ENCODE measurements at regions not wholly inside any gene's neighbourhood (a gene's known extent, or its start where the extent isn't known, plus 50 kb on each side); places are given as distances from the start of the nearest gene placed in this dataset.
A peak's percentile ranks its signal among the peaks of the same experiment; 100 is the strongest.
"Not testable (repeated sequence)": the region's sequence is repeated elsewhere in the genome, so short reads cannot be mapped to it uniquely, and the experiment has no call there.

DNA sequence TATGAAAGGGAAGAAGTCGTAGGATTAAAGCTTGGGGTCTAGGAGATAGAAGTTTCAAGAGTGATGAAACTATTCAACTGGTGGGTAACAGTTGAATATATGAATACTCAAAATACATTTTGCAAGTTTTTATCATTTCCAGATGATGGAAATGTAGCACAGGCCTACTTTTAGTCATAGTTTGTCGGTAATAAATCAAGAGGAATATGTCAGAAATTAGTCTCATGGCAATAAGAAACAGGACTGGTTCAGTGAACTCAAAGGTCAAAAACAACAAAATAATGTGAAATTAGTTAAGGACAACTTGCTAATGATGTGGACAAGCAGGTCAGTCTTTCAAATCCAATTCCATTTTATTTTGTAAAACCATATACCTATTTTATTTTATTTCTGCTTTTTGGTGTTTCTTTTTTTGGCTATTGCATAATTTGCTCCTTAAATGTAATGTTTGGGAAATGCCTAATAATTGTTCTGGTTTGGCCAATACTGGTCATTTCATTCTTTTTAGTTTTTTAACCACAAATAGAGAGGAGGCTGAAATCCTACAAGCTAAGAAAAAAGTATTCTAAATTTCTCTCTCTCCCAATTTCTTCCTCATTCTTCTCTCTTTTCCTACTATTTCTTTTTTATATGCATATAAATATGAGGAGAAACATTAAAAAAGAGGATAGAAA is 195.2 kb upstream of the ARHGEF26 start:
- no peak overlapping the region for H3K27ac Mint-ChIP-seq
- no peaks in the 10 kb centered on the region; the same call in 1 of the 2 replicates for H3K27me3 Mint-ChIP-seq (ENCODE audit: insufficient read depth)
- H3K36me3 Mint-ChIP-seq (ENCODE audit: low read depth), result no peaks in the 10 kb centered on the region
- no peaks in the 10 kb centered on the region for H3K4me1 Mint-ChIP-seq (ENCODE audit: low read depth)
- H3K9me3 Mint-ChIP-seq, result peaks cover 16% of the 10 kb centered on the region
- DNase-seq, result no peak
- TF ChIP-seq, protein P1, sequence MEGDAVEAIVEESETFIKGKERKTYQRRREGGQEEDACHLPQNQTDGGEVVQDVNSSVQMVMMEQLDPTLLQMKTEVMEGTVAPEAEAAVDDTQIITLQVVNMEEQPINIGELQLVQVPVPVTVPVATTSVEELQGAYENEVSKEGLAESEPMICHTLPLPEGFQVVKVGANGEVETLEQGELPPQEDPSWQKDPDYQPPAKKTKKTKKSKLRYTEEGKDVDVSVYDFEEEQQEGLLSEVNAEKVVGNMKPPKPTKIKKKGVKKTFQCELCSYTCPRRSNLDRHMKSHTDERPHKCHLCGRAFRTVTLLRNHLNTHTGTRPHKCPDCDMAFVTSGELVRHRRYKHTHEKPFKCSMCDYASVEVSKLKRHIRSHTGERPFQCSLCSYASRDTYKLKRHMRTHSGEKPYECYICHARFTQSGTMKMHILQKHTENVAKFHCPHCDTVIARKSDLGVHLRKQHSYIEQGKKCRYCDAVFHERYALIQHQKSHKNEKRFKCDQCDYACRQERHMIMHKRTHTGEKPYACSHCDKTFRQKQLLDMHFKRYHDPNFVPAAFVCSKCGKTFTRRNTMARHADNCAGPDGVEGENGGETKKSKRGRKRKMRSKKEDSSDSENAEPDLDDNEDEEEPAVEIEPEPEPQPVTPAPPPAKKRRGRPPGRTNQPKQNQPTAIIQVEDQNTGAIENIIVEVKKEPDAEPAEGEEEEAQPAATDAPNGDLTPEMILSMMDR (IDR thresholded peaks at IDR 0.05), result no peak
- H3K4me3 Mint-ChIP-seq, result no peak overlapping the region

DNA sequence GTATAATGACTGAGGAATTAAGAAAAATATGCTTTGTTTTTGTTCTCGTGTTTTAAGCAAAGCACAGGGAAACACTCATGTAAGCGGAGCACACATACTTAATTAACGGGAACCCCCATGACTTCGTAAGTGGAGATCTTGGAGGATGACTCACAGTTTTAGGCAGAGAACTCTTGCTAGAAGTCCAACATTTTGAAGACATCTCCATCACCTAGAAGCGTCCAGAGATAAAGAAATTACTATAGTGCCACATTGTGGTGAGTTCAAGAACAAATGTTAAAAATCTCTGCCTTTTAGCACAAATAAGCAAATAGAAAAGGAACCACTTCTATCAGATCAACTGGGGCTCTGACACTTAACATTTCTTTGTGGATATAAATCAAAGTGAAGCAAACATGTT is 194.1 kb upstream of the ARHGEF26 start:
- H3K4me3 Mint-ChIP-seq, result no peak overlapping the region
- peak; percentile 10 for DNase-seq
- H3K27me3 Mint-ChIP-seq (ENCODE audit: insufficient read depth), result no peaks in the 10 kb centered on the region; the same call in 1 of the 2 replicates
- H3K27ac Mint-ChIP-seq, result no peak overlapping the region
- no peaks in the 10 kb centered on the region for H3K36me3 Mint-ChIP-seq (ENCODE audit: low read depth)
- H3K9me3 Mint-ChIP-seq, result peaks cover 11% of the 10 kb centered on the region
- H3K4me1 Mint-ChIP-seq (ENCODE audit: low read depth), result no peaks in the 10 kb centered on the region
- TF ChIP-seq, protein P1 (IDR thresholded peaks at IDR 0.05), result peak; percentile 23; the same call in 1 of the 2 replicates

DNA sequence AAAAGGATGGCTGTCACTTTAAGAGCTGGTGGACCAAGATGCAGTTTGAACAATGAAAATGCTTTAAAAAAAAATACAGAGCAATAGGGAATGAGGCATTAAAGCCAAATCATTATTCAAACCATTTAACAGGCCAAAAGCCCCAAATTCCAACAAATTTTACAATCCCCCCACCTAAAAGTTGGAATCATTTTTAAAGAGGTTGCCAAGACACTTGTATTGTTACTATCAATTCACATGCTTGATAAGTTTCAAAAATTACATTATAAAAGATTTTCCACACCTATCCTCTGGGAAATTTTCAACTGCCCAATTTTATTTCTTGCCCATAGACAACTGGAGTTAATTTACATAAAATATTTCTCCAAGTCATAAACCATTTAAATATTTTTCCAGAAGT is 192.3 kb upstream of the ARHGEF26 start:
- Mint-ChIP-seq H3K9me3 (peaks cover 16% of the 10 kb centered on the region), H3K36me3 (ENCODE audit: low read depth) (no peaks in the 10 kb centered on the region), H3K4me3 (no peak overlapping the region), H3K27me3 (ENCODE audit: insufficient read depth) (no peaks in the 10 kb centered on the region; the same call in 1 of the 2 replicates), H3K27ac (no peak overlapping the region), H3K4me1 (ENCODE audit: low read depth) (no peaks in the 10 kb centered on the region)
- TF ChIP-seq, protein P1 (IDR thresholded peaks at IDR 0.05), result no peak
- no peak for DNase-seq

- not testable (repeated sequence) for H3K4me1 Mint-ChIP-seq (ENCODE audit: low read depth); H3K27me3 Mint-ChIP-seq (ENCODE audit: insufficient read depth); H3K4me3 Mint-ChIP-seq; H3K27ac Mint-ChIP-seq; DNase-seq; H3K36me3 Mint-ChIP-seq (ENCODE audit: low read depth)
- peaks cover 30% of the 10 kb centered on the region for H3K9me3 Mint-ChIP-seq
Observed at GRCh38 chr3:153933481-153933880, 187.7 kb upstream of the ARHGEF26 start.

GRCh38 chr3:153944084-153944483 is 177.1 kb upstream of the ARHGEF26 start:
- Mint-ChIP-seq H3K27ac (no peak overlapping the region), H3K9me3 (peaks cover 43% of the 10 kb centered on the region), H3K27me3 (ENCODE audit: insufficient read depth) (no peaks in the 10 kb centered on the region), H3K4me3 (no peak overlapping the region), H3K4me1 (ENCODE audit: low read depth) (no peaks in the 10 kb centered on the region), H3K36me3 (ENCODE audit: low read depth) (0 out of 2 replicates have a peak, but pooled peaks cover 4% of the 10 kb centered on the region)
- DNase-seq, result no peak
- TF ChIP-seq, protein P1 (IDR thresholded peaks at IDR 0.05), result no peak

GRCh38 chr3:153951276-153951675 is 169.9 kb upstream of the ARHGEF26 start:
- peaks cover 31% of the 10 kb centered on the region for H3K9me3 Mint-ChIP-seq
- no peak for DNase-seq
- H3K27ac Mint-ChIP-seq, result no peak overlapping the region
- H3K4me1 Mint-ChIP-seq (ENCODE audit: low read depth), result no peaks in the 10 kb centered on the region
- TF ChIP-seq, protein P1 (IDR thresholded peaks at IDR 0.05), result no peak
- no peaks in the 10 kb centered on the region for H3K36me3 Mint-ChIP-seq (ENCODE audit: low read depth)
- H3K27me3 Mint-ChIP-seq (ENCODE audit: insufficient read depth), result no peaks in the 10 kb centered on the region; the same call in 1 of the 2 replicates
- no peak overlapping the region for H3K4me3 Mint-ChIP-seq
